Endodermal cell (in vitro differentiated cells): ENCODE measurements at regions not wholly inside any gene's neighbourhood (a gene's known extent, or its start where the extent isn't known, plus 50 kb on each side); places are given as distances from the start of the nearest gene placed in this dataset.

Experiments
- DNase-seq: peaks from one replicate; pipeline ENCODE4 v3.0.0-alpha.2; 2017
- H3K27ac ChIP-seq: 2 replicates; pipeline ENCODE4 v1.5.1; 2013; ENCODE audit warnings: mild to moderate bottlenecking, low read depth, low read length, moderate library complexity
- H3K27me3 ChIP-seq: 2 replicates; pipeline ENCODE4 v1.6.1; 2013; ENCODE audit warnings: mild to moderate bottlenecking, low read length, moderate library complexity; ENCODE audit not compliant: insufficient read depth, control insufficient read depth, poor library complexity, severe bottlenecking
- H3K36me3 ChIP-seq: 2 replicates; pipeline ENCODE4 v1.7.0; 2013; ENCODE audit warnings: mild to moderate bottlenecking, low read length, moderate library complexity; ENCODE audit not compliant: control insufficient read depth, insufficient read depth
- H3K4me1 ChIP-seq: one replicate; pipeline ENCODE4 v1.7.0; 2013; ENCODE audit warnings: low read length; ENCODE audit not compliant: control insufficient read depth, insufficient read depth
- H3K4me3 ChIP-seq: 2 replicates; pipeline ENCODE4 v1.5.1; 2013; ENCODE audit warnings: mild to moderate bottlenecking, low read length, moderate library complexity
- H3K9ac ChIP-seq: 2 replicates; pipeline ENCODE4 v1.6.1; 2013; ENCODE audit warnings: mild to moderate bottlenecking, low read length, moderate library complexity; ENCODE audit not compliant: poor library complexity, severe bottlenecking; ENCODE audit errors: extremely low read depth
- H3K9me3 ChIP-seq: 2 replicates; pipeline ENCODE4 v1.6.1; 2013; ENCODE audit warnings: mild to moderate bottlenecking, low read length, moderate library complexity; ENCODE audit not compliant: control insufficient read depth
- H3K27ac Mint-ChIP-seq: 2 replicates; pipeline ENCODE4 v1.8.0; 2020; ENCODE audit warnings: mixed read lengths
- H3K27me3 Mint-ChIP-seq: 2 replicates; pipeline ENCODE4 v1.8.0; 2021; ENCODE audit warnings: mild to moderate bottlenecking, mixed read lengths; ENCODE audit not compliant: insufficient read depth
- H3K36me3 Mint-ChIP-seq: 2 replicates; pipeline ENCODE4 v1.8.0; 2020; ENCODE audit warnings: low read depth, mixed read lengths
- H3K4me1 Mint-ChIP-seq: 2 replicates; pipeline ENCODE4 v1.8.0; 2020; ENCODE audit warnings: mixed read lengths
- H3K4me3 Mint-ChIP-seq: 2 replicates; pipeline ENCODE4 v1.8.0; 2020; ENCODE audit warnings: mild to moderate bottlenecking, moderate library complexity, mixed read lengths
- H3K9me3 Mint-ChIP-seq: 2 replicates; pipeline ENCODE4 v1.8.0; 2020; ENCODE audit warnings: mild to moderate bottlenecking, mixed read lengths
- CTCF ChIP-seq: fragments of 200-600 bp; sonication (generic); conservative IDR thresholded peaks from 2 replicates; pipeline ENCODE4 v1.5.0; 2021; ENCODE audit warnings: antibody characterized with exemption, mild to moderate bottlenecking
- WGBS, 2 experiments: methylation state at CpG; one replicate each; pipeline versions ENCODE4 v1.1.5 to v1.1.7; 2013; ENCODE audit warnings: missing lambda C conversion rate in 2 of 2, mixed read lengths in 1 of 2; ENCODE audit not compliant: insufficient coverage in 1 of 2, insufficient read length in 1 of 2; 5-methylcytosine and 5-hydroxymethylcytosine counted together

DNA sequence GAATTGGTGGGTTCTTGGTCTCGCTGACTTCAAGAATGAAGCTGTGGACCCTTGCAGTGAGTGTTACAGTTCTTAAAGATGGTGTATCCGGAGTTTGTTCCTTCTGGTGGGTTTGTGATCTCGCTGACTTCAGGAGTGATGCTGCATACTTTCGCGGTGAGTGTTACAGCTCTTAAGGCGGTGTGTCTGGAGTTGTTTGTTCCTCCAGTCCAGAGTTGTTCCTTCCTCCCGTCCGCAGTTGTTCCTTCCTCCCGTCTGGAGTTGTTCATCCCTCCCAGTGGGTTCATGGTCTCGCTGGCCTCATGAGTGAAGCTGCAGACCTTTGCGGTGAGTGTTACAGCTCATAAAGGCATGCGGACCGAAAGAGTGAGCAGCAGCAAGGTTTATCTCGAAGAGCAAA is 159.6 kb upstream of the ADAMTSL1 start:
- H3K27ac ChIP-seq, result no peak overlapping the region
- no peak overlapping the region for H3K27ac Mint-ChIP-seq
- peaks cover 28% of the 10 kb centered on the region for H3K9me3 Mint-ChIP-seq
- H3K4me1 ChIP-seq, result no peaks in the 10 kb centered on the region
- no peaks in the 10 kb centered on the region for H3K27me3 ChIP-seq
- H3K9me3 ChIP-seq, result peaks cover 8% of the 10 kb centered on the region
- H3K4me3 ChIP-seq, result no peak overlapping the region
- TF ChIP-seq CTCF, result no peak
- 92 to 100% methylated on average over 9 to 14 of the region's 14 CpGs for WGBS, 2 experiments
- DNase-seq, result no peak
- no peaks in the 10 kb centered on the region for H3K36me3 ChIP-seq
- peaks cover 1% of the 10 kb centered on the region for H3K27me3 Mint-ChIP-seq
- no peak overlapping the region for H3K4me3 Mint-ChIP-seq
- H3K9ac ChIP-seq, result no peak overlapping the region
- H3K36me3 Mint-ChIP-seq, result peaks cover 8% of the 10 kb centered on the region
- no peaks in the 10 kb centered on the region for H3K4me1 Mint-ChIP-seq

DNA sequence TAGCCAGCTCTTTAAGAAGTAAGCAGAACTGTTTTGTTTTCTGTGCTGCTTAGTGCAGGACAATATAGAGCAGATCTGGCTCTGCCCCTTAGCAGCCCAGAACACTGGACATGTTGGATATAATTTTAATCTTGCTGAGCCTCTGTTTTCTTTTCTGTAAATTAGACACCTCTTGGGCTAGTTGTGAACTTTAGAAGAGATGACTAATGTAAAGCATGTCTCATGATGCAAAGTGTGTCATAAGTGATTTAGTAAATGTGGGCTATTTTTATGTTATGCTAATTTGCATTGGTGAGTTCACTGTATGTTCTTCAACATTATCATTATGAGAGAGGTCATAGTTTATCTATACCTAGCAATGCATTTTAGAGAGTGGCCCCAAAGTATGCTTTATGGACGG is 156.1 kb upstream of the ADAMTSL1 start:
- no peak for DNase-seq
- no peaks in the 10 kb centered on the region for H3K36me3 ChIP-seq
- WGBS, 2 experiments, result 85 to 91% methylated on average over 1 of the region's 1 CpG

DNA sequence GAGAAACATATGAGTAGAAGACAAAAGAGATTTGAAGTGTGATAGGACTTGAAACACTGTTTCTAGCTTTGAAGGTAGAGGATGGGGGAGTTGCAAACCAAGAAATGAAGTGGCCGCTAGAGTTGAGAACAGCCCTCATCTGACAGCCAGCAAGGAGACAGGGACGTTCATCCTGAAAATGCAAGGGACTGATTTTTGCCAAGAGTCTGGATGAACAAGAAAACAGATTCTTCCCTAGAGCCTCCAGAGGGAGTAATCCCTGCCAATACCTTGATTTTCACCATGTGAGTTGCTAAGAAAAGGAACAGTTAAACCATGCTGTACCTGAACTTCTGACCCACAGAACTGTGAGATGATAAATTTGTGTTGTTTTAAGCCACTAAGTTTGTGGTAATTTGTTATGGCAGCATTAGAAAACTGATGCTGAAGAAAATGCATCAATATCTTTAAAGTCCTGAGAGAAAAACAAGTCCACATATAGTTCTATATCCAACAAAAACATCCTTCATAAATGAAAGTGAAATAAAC is 154.0 kb upstream of the ADAMTSL1 start:
- peak; percentile 35 for TF ChIP-seq CTCF
- H3K9me3 Mint-ChIP-seq, result peaks cover 22% of the 10 kb centered on the region

More for the DNA sequence above, 156.1 kb upstream of the ADAMTSL1 start:
- no peak overlapping the region for H3K4me3 ChIP-seq
- peaks cover 8% of the 10 kb centered on the region for H3K9me3 ChIP-seq
- H3K27ac ChIP-seq, result no peak overlapping the region
- Mint-ChIP-seq H3K4me3 (no peak overlapping the region), H3K9me3 (peaks cover 28% of the 10 kb centered on the region), H3K36me3 (peaks cover 8% of the 10 kb centered on the region), H3K27me3 (peaks cover 1% of the 10 kb centered on the region), H3K27ac (no peak overlapping the region), H3K4me1 (no peaks in the 10 kb centered on the region)
- TF ChIP-seq CTCF, result no peak
- H3K9ac ChIP-seq, result no peak overlapping the region
- H3K4me1 ChIP-seq, result no peaks in the 10 kb centered on the region
- no peaks in the 10 kb centered on the region for H3K27me3 ChIP-seq

More for the DNA sequence above, 154.0 kb upstream of the ADAMTSL1 start:
- Histone ChIP-seq H3K9ac (no peak overlapping the region), H3K4me1 (no peaks in the 10 kb centered on the region), H3K36me3 (no peaks in the 10 kb centered on the region), H3K4me3 (no peak overlapping the region), H3K27ac (no peak overlapping the region), H3K9me3 (peaks cover 10% of the 10 kb centered on the region), H3K27me3 (no peaks in the 10 kb centered on the region)
- no peaks in the 10 kb centered on the region for H3K4me1 Mint-ChIP-seq
- H3K36me3 Mint-ChIP-seq, result peaks cover 5% of the 10 kb centered on the region
- H3K27me3 Mint-ChIP-seq, result no peaks in the 10 kb centered on the region
- H3K27ac Mint-ChIP-seq, result no peak overlapping the region
- DNase-seq, result no peak
- H3K4me3 Mint-ChIP-seq, result no peak overlapping the region
- WGBS, 2 experiments, result 72 to 83% methylated on average over 2 of the region's 2 CpGs
